SHP77 treated with DMSO at 0.1 percent for 48 hours (cell line): ENCODE measurements at regions not wholly inside any gene's neighbourhood (a gene's known extent, or its start where the extent isn't known, plus 50 kb on each side); places are given as distances from the start of the nearest gene placed in this dataset.
"Not testable (repeated sequence)": the region's sequence is repeated elsewhere in the genome, so short reads cannot be mapped to it uniquely, and the experiment has no call there.

Source experiments
- DNase-seq: peaks from one replicate; lab custom pipeline; 2025; lab: John Stamatoyannopoulos, UW

DNA sequence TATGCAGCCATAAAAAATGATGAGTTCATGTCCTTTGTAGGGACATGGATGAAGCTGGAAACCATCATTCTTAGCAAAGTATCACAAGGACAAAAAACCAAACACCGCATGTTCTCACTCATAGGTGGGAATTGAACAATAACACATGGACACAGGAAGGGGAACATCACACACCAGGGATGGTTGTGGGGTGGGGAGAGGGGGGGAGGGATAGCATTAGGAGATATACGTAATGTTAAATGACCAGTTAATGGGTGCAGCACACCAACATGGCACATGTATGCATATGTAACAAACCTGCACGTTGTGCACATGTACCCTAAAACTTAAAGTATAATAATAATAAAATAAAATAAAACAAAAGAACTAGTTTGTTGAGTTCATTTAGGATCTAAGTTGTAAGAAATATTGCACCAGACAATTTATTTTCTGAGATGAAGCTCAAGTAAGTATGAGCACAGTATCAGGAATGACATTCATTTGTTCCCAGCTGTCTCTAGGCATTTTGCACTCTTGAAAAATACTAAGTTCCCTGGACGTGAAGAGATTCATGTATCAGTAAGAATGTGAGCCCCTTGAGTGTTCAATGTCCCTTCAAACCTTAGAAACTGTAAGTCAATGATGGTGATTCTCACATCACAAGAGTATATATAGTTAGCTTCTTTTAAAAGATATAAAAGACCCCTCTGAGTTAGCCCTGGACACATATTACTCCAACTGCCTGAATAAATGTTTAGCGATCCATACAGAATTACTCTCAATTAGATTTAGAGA is 1519.3 kb upstream of the TPTE start:
- not testable (repeated sequence) for DNase-seq

DNA sequence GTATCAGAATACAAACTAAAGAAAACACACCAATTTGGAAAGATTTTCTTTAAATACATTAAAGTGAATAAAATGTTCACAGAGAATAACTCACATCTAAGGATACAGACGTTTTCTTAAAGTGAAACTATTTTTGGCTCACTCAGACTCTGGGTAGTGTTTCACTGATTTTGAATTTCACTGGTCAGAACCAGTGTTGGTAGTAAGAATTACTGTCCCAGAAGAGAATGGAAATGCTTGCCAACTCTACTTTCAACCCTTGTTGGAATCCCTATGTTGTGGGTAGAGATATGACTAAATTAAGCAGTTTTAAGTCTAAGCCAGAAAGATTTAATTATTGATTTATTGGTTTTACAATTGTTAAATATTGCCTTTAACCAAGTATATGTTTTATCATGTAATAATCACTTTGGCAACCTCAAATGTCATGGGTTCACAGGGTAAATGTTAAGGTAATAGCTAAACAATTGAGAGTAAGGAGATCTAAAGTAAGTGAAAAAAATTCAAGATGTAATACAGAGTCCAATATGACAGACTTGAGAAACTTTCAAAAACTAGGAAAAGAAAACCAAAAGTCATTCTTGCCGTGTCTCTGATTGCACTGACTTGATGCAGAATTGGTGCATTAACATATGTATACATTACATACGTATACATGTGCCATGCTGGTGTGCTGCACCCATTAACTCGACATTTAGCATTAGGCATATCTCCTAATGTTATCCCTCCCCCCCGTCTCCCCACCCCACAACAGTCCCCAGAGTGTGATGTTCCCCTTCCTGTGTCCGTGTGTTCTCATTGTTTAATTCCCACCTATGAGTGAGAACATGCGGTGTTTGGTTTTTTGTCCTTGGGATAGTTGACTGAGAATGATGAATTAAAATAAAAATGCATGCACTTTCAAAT is 1517.2 kb upstream of the TPTE start:
- DNase-seq: not testable (repeated sequence)

GRCh38 chr21:9004815-9005518 is 1516.4 kb upstream of the TPTE start:
- not testable (repeated sequence) for DNase-seq

- DNase-seq: not testable (repeated sequence)
Measured at GRCh38 chr21:9005671-9006070, 1515.7 kb upstream of the TPTE start.

- DNase-seq: not testable (repeated sequence)
Measured at GRCh38 chr21:9006111-9006510, 1515.3 kb upstream of the TPTE start.

DNA sequence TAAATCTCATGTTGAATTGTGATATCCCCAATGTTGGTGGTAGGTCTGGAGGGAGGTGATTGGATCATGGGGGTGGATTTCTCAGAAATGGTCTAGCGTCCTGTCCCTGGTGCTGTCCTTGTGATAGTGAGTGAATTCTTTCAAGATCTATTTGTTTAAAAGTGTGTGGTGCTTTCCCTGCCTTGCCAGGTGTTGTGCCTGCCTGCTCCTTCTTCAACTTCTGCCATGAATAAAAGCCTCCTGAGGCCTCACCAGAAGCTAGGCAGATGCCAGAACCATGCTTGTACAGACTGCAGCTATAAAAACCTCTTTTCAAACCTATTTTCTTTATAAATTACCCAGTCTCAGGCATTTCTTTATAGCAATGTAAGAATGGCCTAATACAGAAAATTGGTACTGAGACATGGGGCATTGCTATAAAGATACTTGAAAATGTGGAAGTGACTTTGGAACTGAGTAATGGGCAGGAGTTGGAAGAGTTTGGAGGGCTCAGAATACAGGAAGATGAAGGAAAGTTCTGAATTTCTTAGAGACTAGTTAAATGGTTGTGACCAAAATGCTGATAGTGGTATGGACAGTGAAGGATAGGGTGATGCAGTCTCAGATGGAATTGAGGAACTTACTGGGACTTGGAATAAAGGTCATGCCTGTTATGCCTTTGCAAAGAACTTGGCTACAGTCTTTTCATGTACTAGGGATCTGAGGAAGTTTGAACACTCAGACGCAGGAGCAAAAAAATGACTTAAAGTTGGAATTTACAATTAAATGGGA is 1514.6 kb upstream of the TPTE start:
- not testable (repeated sequence) for DNase-seq

DNA sequence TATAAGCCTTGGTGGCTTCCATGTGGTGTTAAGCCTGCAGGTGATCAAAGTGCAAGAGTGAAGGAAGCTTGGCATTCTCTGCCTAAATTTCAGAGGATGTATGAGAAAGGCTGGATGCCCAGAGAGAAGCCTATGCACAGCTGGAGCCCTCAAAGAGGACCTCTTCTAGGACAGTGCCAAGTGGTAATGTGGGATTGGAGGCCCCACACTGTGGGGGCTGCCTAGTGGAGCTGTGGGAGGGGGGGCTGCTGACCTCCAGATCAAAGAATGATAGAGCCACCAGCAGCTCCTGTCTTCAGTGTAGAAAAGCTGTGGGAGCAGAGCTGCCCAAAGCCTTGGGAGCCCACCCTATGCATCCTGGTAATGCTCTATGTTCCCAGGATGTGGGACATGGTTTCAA is 1512.7 kb upstream of the TPTE start:
- no peak for DNase-seq

DNA sequence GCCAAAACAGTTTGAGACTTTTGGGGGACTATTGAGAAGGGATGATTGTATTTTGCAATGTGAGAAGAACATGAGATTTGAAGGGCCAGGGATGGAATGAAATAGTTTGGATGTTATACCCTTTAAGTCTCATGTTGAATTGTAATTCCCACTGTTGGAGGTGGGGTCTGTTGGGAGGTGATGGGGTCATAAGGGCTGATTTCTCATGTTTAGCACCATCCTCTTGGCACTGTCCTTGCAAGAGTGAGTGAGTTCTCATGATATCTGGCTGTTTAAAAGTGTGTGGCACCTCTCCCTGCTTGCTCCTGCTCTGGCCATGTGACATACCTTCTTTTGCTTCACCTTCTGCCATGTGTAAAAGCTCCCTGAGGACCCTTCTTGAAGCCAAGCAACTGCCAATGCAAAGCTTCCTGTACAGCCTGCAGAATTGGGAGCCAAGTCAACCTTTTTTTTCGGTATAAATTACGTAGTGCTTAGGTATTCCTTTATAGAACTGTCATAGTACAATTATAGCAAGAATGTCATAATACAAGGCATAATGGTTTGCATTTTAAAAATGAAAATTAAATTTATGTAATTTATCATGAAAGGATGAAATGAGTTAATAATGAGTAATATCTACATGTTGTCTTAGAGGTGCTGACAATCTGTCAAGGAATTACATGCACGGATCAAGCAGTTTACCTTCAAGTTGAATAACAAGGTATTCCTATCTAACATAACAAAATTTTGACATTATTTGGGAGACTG is 1511.9 kb upstream of the TPTE start:
- not testable (repeated sequence) for DNase-seq

DNA sequence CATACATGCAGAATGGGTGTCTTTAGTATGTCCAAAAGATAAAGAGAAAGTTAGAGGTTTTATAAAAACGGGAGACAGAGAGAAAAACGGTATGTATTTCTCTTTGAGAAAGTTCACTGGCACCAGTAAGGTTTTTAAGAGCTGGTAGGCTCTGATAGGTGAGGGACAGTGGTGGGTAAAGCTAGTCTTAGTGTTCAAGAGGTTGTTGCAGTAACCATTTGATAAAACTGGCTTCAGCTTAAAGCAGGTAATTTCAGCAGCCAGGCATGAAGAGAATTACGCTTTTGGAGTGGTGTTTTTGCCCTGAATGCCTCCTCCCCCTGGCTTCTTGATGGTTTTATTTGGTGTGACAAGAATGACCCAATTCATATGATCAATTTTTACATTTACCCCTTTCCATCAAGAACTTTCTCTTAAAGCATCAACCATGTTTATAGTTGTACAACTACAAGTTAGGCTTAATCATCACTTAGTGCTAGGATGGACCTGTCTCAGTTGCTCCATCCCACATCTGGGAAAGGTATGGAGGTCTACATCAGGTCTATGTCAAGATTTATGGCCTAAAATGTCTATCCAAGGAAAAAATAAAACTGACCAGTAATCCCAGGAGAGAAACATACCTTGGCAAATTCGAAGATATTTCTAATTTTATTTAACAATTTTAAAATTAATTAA is 1511.1 kb upstream of the TPTE start:
- DNase-seq: not testable (repeated sequence)

- not testable (repeated sequence) for DNase-seq
Measured at GRCh38 chr21:9010936-9011890, 1510.2 kb upstream of the TPTE start.

DNA sequence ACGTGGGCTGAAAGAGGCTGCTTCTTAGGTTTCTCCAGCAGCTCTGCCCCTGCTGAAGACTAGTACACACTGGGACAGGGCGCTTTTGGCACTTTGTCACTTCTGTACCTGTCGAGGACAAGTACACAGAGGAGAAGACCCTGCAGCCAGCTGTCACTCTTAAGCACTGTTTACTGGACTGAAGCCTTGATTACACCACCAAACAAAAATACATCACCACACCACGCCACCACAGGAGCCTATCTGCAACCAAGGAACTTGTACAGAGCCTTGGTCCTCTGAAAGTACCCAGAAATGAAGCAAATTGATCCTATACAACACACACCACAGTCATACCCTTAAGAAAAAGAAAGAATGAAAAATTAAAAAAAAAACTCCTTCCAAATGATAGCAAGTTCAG is 1509.5 kb upstream of the TPTE start:
- DNase-seq: not testable (repeated sequence)

GRCh38 chr21:9013502-9014242 is 1507.7 kb upstream of the TPTE start:
- DNase-seq: not testable (repeated sequence)

GRCh38 chr21:9014243-9014734 is 1507.1 kb upstream of the TPTE start:
- not testable (repeated sequence) for DNase-seq

DNA sequence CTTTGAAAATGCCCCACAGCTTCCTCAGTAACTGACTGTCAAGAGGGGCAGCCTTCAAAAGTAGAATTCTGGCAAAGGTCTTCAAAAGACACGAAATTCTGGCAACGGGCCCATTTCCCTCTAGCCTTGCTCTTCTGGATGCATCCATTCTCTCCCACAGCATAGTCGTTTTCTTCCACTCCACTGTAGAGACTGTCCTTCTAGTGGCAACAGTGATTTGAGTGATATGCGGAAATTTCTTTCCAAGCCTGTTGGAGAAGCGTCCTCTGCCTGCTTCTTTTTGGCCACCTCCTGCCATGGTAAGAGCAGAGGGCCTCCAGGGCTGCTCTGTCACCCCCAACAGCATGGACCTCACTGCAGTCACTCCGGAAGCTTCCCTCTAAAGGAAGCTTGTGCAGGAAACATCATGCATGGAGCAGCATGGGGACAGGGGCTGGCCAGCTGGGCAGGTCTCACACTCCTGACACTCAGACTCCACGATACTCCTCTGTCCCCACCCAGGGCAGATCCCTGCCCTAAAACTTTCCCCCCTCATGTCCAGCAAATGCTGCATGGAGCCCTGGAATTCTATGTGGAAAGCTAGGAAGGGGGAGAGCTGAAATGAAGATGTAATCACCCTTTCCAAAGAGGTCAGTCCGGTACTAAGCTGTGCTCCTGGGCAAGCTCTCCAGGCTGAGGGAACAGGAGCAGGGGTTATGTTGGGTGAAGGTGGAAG is 1505.7 kb upstream of the TPTE start:
- not testable (repeated sequence) for DNase-seq

DNA sequence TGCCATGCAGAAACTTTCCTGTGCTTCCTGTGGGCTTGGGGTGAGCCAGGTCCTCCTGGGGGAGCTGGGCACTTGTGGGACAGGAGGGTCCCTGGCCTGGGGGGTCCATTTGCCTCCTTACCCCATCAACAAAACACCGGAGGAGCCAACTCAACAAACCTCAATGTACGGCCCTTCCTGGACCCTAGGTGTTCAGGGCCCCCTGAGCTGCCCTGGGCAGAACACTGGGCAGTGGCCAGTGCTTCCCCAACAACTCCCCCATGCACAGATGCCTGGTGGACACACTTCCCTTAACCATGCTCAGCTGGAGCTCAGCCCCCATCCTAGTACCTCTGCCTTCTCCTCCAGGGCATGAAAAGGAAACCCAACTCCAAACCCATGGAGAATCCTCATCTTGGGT is 1504.2 kb upstream of the TPTE start:
- not testable (repeated sequence) for DNase-seq

GRCh38 chr21:9018731-9019253 is 1502.6 kb upstream of the TPTE start:
- not testable (repeated sequence) for DNase-seq
